Fibroblast of mammary gland (primary cell): ENCODE measurements at regions not wholly inside any gene's neighbourhood (a gene's known extent, or its start where the extent isn't known, plus 50 kb on each side); places are given as distances from the start of the nearest gene placed in this dataset.

Source experiments
- DNase-seq: peaks from one replicate; pipeline ENCODE4 v3.0.0-alpha.2; 2010; ENCODE audit warnings: low read depth
- H3K4me3 ChIP-seq: 2 replicates; pipeline ENCODE4 v1.5.1; 2011; ENCODE audit warnings: low read depth, mild to moderate bottlenecking, low read length, moderate library complexity; ENCODE audit not compliant: control insufficient read depth
- TF ChIP-seq, protein P1 (sequence below): conservative IDR thresholded peaks from 2 replicates; pipeline ENCODE4 v1.5.1; 2011; ENCODE audit warnings: low read depth, low read length, inconsistent platforms; ENCODE audit not compliant: control insufficient read depth, insufficient read depth

GRCh38 chr7:42729053-42729765 lies 182.7 kb downstream of the C7orf25 start:
- DNase-seq: no peak
- no peak overlapping the region for H3K4me3 ChIP-seq
- TF ChIP-seq, protein P1, sequence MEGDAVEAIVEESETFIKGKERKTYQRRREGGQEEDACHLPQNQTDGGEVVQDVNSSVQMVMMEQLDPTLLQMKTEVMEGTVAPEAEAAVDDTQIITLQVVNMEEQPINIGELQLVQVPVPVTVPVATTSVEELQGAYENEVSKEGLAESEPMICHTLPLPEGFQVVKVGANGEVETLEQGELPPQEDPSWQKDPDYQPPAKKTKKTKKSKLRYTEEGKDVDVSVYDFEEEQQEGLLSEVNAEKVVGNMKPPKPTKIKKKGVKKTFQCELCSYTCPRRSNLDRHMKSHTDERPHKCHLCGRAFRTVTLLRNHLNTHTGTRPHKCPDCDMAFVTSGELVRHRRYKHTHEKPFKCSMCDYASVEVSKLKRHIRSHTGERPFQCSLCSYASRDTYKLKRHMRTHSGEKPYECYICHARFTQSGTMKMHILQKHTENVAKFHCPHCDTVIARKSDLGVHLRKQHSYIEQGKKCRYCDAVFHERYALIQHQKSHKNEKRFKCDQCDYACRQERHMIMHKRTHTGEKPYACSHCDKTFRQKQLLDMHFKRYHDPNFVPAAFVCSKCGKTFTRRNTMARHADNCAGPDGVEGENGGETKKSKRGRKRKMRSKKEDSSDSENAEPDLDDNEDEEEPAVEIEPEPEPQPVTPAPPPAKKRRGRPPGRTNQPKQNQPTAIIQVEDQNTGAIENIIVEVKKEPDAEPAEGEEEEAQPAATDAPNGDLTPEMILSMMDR: no peak

DNA sequence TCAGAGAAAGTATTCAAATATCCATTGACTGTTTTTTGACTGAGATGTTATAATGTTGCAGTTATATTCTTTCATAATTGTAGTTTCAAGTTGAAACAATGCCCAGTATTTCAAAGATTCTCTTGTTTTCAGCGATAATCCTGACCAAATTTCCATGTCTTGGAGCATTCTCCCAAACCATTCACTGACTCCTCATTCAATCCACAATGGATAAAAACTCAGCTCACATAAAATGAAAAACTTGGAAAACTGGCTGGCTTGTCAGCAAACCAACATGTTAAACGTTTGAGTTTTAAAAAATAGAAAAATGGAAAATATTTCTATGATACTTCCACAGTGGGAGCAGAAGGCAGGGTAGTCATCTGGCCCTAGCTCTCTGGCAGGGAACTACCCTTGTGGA lies 184.4 kb downstream of the C7orf25 start:
- TF ChIP-seq, protein P1: no peak
- no peak for DNase-seq
- H3K4me3 ChIP-seq: no peak overlapping the region

DNA sequence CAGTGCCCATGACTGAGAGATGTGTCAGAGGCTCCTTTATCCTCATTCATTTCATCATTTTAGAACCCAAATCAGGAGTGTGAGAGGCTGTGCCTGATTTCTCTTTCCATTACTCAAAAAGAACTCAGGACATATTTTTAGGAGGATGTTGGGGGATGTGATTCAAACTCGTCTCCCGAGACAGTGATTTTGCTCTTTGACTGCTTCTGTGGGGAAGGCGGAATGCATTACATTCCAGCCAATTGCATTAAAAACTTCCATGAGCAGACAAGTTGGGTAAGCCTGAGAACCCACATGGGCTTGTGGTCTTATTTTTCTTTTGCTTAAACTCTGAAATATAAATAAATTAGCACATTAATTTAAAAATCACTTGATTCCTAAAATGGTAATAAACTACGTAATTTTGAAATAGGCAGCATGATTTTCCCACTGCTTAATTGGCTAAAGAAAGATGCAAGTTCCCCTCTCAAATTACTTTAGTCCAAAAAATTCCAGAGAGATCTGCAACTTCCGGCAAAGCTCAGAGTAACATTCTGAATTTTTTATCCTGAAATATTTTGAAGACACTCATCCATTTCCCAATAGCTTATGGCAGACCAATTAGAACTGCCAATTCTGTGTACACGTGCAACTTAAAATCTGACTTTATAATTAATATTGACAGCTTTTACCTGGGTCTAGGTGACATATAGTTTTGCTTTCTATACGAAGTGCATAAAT lies 185.6 kb downstream of the C7orf25 start:
- TF ChIP-seq, protein P1: no peak
- H3K4me3 ChIP-seq: no peak overlapping the region
- DNase-seq: peak; percentile 78

DNA sequence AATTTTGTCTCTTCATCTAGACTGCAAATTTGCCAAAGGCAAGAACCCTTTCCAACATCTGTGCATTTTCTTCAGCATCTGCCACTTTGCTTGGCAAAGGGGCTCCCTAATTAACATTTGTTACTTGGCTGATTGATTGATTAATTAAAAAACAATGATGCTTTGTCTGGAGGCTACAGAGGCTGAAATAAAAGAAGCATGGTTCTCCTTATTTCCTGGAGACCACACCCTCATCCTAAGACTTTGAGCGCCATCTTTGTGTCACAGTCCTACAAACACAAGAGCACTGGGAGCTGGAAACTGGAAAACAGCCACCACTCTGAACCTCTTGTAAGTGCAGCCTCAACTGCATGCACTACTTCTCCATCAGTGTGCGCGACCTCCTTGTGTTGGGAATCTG lies 189.2 kb downstream of the C7orf25 start:
- no peak overlapping the region for H3K4me3 ChIP-seq

DNA sequence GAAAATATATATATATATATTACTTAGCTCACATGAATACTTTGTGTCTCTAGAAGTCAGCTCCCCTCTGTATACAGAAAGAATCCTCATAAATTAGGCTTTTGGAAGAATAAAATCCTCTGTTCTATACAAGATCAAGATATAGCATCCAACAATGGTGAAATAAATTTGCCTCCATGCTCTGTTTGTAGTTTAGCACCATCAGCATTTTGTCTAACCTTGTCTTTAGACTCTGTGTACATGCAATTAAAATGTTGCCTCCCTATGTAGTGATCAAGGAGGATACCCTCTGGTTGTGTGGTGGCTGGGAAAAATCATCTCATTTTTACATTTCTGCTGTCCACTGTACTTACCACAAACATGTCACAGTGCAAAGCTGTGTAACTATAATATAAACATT lies 189.7 kb downstream of the C7orf25 start:
- no peak for DNase-seq
- TF ChIP-seq, protein P1: no peak
- no peak overlapping the region for H3K4me3 ChIP-seq

More for the DNA sequence above, 189.2 kb downstream of the C7orf25 start:
- TF ChIP-seq, protein P1: no peak
- DNase-seq: no peak

DNA sequence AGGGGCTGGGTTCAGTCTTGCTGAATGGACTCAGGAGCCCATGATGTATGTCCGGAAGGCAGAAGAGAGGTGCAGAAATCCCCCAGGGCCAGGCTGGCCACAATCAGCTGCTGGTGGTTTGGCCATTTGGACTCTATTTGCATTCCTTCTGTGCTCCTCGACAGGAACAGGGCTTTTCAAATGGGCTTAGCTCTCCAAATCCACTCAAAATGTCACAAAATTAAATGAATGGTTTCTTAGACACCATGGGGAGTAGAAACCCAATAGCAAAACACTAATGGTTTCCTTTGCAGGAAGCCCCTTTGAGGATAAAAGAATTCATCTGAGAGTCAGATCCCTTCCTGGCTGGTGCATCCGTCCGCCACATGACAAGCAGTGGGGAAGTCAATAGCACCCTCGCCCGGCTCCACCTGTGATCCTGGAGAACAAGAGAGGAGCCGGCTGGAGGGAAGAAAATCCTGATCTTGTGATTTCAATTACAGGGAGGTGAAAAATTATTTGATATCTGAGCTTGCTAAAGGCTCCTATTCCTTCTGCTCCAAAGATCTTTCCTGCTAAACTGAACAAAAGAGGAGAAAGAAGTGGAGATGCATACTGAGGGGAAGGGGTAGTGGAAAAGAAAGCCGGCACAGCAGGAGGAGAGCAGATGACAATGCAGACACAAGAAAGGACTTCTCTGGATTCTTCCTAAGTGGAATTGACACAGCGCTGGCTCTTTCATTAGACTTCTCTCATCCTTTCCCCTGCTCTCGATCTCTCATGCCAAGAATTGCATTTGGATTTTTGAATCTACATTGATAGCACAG lies 190.7 kb downstream of the C7orf25 start:
- H3K4me3 ChIP-seq: no peak overlapping the region
- no peak for DNase-seq
- TF ChIP-seq, protein P1: no peak
